Left renal cortex interstitium (tissue), 4 donors: ENCODE measurements at regions not wholly inside any gene's neighbourhood (a gene's known extent, or its start where the extent isn't known, plus 50 kb on each side); places are given as distances from the start of the nearest gene placed in this dataset.
"Not testable (repeated sequence)": the region's sequence is repeated elsewhere in the genome, so short reads cannot be mapped to it uniquely, and the experiment has no call there.

Source experiments
- DNase-seq, 4 donors: peaks; one replicate each; pipeline ENCODE4 v3.0.0-alpha.2; 2013; ENCODE audit warnings: low read depth in 4 of 4, low spot score in 2 of 4, missing footprints in 1 of 4

DNA sequence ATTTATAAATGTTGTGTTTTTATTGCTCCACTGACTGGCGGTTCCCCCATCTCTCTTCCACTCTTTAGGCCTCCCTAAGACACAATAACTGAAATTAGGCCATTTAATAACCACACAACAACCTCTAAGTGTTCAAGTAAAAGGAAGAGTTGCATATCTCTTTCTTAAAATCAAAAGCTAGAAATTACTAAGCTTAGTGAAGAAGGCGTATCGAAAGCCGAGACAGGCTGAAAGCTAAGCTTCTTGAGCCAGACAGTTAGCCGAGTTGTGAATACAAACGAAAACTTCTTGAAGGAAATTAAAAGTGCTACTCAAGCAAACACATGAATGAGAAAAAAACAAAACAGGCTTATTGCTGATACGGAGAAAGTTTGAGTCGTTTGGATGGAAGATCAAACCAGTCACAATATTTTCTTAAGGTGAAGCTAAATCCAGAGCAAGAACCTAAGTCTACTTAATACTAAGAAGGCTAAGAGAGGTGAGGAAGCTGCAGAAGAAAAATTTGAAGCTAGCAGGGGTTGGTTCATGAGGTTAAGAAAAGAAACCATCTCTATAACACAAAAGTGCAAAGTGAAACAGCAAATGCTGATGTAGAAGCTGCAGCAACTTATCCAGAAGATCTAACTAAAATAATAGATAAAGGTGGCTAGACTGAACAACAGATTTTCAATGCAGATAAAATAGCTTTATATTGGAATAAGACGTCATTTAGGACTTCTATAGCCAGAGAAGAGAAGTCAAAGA lies 194.0 kb upstream of the TTC29 start:
- DNase-seq, result no peak

DNA sequence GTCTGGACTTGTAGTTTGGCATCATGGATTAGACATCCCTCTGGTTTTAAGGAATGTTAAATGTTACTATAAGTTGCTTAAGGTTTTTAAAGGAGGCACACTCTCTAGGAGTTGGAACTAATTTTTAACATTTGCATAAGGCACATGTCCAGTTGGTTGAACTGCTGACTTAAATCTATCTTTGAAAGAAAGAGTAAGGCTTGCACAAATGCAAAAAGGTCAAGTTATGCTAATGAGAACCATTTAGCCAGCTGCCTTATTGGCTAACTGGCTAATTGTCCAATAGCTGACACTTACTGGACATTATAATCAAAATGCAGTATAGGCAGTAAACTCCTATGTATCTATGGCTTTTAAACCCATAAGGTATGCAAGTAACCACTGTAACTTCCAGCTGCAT lies 206.1 kb upstream of the TTC29 start:
- DNase-seq, result no peak

DNA sequence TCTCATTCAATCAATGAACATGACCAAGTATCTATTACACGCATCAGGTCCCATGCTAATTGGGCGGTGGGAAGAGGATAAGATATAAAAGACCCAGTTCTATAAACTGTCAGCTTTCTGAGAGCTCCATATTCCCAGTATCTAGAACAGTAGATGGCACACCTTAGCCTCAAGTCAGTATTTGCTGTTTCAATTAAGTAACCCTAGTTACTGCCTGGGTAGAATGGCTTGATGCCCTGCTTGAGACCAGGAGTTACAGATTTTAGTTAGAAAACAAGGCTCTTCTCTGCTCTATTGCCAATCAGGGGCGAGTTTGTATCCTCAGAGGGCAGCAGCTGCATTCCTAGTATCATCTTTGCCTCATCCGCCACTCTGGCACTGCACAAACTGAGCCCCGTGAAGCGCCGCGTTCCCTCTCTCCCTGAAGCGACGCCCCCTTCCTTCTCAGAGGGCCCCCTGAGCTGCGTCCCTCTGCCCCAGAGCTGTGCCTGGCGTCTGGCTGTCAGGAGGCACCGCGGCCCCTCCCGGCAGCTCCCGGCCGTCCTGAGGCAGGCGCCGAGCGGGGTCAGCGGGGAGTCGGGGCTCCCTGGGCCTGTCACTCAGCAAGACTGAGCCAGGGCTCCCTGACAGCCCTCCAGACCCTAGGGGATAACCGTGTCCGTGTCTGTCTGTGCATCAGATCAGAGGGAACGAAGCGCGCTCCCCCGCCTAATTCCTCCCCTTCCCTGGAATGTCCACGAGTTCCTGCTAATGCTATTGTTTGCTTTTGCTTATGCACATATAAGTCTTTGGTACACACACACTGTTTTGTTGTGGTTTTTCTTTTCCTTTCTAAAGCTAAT lies 212.4 kb upstream of the TTC29 start:
- DNase-seq, result peak in 1 of 4 donors; percentile 44

DNA sequence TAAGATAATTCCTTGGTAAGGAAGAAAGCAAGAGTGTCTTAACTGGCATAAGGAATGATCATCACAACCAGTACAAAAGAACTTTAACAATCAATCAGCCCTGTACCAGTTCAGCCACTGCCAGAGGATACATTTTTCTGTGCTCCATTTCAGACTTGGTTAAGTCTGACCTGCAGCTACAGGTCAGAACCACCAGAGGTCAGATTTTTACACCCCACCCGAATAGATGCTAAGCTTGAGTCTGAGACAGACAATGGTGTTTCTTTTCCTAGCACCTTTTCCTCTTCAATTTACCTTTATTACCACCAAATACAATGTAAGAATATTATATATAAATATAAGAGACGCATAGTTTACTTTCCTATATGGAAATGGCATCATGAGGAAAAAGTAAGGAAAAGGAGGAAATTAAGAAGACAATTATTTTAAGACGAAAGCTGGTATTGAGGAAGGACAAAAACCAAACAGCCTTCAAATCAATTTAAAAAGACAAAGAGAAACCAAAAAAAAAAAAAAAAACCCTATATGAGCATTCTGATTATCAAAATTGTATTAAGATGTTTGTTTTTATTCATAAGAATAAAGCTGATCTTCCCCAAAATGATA lies 215.3 kb upstream of the TTC29 start:
- DNase-seq, result no peak

DNA sequence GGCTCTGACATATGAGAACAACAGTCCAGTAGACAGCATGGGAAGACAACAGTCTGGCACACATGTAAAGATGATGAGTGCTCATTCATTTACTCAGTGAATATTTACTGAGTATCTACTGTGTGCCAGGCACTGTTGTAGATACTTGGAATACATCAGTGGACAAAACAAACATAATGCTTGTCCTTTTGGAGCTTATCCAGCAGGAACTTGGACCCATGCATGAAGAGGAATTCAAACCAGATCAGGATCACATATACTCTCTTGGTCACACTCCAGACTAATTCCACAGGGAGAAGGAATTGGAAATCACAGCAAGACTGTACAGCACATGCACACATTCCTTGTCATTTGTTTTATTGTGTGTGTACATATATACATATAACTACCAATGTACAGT lies 217.6 kb upstream of the TTC29 start:
- no peak for DNase-seq

DNA sequence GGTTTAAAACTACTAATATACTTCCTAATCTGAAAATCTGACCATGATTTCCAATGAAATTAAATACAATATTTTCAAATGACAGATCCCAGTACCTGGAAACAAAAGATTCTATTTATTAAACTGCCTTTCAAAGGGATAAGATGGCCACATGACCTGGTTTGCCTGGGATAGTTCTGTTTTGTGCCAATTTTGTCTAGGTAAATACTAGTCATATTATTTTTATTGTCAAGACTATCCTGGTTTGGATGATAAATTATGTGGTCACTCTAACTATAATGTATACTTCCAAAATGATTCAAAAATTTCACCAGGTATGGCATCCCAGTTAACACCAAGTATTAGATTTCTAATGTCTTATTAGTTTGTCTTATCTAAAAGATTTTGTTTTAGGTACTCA lies 222.5 kb upstream of the TTC29 start:
- DNase-seq, result not testable (repeated sequence)

DNA sequence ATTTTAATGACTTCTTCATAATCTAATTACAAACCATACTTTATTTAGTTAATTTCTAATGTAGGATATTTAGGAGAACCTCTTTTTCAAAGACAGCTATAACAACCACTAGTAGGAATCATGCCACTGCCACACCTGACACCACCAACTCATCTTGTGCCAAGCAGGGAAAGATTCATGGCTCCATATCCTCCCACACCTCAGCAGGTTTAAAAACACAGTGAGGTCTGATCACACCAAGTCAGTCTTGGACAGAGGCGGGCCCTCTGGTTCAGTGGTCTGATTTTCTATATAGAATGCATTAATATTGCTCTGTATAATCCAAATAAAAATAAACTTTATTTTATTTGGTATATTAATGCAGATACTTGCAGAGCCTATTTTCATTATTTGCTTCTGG lies 227.7 kb upstream of the TTC29 start:
- no peak for DNase-seq

DNA sequence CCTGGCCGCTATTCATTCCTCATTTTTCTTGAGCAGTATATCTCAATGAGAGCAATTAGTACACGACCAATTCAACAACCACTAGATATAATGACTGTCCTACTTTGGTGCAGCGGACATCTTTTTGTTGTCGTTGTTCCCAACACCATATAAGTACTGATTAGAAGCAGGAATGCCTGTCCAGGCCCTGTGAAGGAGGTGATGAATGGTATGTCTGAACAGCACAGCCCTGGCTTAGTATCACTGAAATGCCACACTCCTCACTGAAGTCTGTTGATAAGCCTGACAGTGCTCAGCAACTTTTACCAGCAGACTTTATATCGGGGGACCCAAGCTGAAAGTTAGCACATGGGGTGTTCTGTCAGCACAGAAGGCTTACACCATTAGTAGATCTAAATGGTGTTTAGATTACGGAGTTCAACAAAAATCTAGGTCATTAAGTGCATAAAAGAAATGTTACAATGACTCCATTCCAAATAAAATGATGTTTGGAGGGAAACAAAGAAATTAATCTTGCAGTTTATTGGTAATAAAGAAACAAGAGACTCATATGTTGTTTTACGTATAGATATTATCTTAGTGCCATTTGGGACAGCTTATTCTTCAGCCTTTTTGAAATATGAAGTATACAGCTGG lies 228.3 kb upstream of the TTC29 start:
- DNase-seq, result peak in 1 of 4 donors; percentile 53

DNA sequence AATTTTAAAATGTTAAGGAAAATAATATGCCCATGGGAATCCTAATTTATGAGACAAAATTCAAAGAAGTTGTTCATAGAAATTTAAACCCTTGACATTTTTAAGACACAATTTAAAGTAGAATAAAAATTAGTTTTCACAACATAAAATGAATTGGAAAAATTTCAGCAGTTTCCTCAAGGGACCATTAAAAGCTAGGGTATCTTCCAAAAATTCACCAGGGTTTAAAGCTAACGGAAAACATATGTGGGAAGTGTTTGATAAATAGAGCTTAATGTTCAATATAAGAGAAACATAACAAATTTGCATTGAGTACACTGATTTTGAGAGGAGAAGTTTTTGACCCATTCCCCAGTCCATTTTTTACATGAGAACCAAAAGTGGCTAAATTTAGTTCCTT lies 228.9 kb upstream of the TTC29 start:
- DNase-seq, result peak in 3 of 4 donors; percentile 41 to 58 (median 58)

DNA sequence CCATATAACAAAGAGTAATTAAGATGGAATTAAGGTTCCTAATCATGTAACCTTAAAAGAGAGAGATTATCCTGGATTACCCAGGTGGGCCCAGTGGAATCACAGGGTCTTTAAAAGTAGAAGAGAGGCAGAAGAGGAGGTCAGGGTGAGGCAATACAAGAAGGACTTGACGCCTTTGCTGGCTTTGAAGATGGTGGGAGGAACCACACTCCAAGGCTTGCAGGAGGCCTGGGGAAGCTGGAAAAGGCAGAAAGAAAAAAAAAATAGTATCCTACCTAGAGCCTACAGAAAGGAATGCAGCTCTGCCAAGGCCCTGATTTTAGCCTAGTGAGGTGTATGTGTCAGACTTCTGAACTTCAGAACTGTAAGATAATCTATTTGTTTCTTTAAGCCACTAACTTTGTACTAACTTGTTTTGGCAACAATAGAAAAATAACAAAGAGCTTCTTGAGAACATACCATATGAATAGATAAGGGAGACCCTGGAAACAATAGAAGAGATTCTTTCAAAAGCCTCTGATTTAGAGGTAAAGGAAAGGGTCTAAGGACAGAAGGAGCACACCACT lies 229.9 kb upstream of the TTC29 start:
- DNase-seq, result no peak

DNA sequence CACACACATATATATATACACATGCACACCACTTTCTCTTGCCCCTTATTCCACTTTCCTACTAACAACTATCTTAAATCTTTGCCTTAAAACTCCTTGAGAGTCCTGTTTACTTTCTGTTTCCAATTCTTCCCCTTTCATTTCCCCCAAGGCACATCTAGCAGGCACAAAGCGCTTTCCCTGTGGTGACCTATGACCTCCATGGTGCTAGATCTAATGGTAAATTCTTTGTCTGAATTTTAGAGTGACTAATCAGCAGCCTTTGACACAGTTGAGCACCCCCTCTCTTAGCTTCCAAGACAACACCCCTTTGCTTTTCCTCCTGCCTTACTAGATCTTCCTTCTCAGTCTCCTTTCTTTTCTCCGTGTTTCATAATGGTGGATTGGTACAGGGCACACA lies 236.4 kb upstream of the TTC29 start:
- no peak for DNase-seq

DNA sequence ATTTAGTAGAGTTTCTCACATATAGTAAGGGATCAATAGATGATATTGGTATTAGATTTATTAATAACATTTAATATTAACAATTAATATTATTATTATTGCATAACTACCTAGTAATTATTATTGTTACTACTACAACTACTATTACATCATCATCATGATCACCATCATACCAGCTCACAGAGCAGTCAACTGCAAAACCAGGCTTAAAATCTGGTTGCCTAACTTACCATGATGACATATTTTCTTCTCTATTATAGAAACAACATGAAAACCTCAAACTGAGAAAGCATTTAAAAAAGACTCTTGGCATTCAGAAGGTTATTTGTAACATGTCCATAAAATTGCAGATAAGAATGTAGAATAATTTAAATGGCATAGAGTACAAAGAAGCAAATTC lies 247.0 kb upstream of the TTC29 start:
- DNase-seq, result no peak

DNA sequence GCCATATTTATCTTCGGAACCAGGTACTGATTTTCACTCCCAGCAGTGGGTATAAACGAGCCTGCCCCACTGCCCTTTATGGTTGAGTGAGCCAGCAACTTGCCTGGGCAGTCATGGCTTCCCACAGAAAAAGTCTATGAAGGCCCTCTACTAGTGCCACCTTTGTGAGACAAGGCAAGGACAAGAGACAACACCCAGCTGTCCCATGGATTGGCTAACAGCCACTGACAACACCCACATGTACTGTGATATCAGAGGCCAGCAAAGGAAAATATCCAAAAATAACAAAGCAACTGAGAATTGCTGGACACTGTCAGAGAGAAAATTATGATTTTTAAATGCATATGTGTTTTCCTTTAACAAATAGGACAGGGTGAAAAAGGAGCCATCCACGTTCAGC lies 248.4 kb upstream of the TTC29 start:
- no peak for DNase-seq

DNA sequence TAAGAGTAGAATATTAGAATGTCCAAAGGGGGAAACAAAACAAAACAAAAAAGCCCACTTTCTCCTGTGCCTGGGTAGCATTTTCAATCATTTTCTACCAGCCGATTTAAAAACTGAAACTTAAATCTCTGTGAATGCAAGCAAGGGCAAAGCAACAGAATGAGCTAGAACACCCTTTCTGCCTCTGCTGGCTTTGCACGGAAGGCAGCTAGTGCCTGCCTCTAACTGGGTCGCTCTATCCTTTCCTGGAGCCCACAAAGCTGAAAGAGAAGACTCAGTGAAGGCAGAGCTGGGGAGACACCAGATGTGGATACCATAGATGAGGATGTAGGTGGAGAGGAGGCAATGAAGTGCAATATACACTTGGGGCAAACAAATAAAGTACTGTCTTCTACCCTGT lies 248.9 kb upstream of the TTC29 start:
- no peak for DNase-seq

DNA sequence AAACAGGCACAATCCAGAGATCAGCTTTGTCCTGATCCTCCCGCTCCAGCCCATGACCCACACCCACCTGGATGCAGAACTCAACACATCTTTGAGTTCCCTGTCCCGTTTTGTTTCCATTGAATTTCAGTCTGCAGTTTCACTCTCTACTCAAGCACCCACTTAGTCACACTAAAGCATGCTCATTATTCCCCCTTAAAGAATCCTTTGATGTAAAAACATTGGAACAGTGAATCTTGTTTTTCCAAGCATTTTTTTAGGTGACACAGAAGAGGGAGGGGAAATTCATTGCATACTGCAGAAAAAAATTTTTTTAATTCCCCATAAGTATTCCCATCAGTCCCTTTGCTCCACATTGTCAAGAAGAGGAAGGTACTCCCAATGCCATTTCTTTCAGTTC lies 249.7 kb upstream of the TTC29 start:
- no peak for DNase-seq

DNA sequence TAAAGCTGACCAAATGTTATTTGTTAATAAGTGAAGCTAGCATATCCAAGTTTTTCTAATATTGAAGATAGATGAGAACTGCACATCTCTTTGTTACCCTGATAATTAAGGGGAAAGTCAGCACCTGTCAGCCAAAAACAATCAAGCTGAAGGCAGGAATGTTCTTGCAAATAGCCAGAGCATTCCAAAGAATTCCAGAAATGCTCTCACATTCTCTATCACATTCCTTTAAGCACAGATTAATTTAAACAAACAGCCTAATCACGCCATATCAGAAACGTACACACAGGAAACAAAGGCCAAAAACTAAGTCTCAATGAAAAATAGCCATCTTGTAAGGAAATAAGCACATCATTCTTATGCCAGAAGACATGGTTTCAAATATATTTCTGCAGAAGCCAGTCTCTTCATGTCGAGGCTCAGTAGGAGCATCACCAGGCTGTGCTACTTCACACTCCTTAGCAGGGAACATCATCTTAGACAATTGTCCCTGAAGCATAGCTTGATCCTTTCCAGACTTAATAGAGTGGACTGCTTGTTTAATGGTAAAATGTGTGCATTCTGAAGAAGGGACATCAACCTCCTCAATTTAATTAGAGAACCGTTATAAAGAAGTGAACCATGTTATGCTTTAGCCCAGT lies 252.9 kb upstream of the TTC29 start:
- DNase-seq, result no peak

DNA sequence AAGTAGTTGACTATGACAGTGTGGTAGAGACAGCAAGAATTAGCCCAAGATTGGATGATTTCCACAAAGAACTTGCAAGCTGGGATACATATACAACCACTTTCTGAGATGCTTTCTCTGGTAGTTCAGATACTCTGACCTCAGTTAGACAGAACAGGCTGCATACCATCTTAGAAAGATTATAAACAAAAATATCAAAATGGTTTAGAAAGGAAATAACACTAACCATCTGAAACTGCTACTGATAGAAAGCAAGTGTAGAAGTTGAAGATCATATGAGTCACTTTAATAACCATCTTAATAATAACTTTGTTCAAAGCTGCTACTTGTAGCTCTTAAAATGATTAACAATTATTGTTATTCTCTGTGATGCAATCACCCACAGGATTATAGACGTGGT lies 255.4 kb upstream of the TTC29 start:
- DNase-seq, result no peak

DNA sequence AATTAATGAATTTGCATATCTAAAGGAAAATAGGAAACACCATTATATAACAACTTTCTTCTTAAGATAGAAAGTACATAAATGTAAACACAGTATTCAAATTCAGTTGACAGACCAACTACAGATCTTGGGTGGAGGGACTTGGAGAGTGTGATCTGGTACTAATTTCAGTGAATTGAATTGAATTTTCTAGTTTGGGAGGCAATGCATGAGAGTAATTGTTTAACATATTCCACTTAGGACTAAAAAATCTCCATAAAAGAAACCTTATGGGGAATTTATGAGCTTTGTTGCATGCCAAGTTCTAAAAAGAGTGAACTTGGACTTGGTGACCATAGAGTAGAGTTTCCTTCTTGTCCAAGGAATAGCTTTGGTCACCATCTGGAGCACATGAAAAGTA lies 261.1 kb upstream of the TTC29 start:
- no peak for DNase-seq

DNA sequence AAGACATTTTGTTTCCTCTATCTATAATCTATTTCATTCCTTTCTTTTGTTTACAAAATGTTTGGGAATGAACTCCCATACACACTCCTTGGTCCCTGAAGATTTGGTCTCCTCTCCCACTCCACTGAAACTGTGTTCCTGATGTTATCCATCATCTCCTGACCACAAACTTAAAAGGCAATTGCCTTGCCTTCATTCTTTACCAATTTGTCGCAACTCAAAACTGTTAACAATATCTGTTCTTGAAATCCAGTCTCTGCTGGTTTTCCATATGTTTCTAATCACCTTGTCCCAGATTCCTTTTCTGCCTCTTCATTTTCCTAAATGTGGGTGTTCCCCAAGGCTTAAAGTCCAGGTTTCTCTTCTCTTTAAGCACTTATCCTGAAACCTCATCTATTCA lies 262.2 kb upstream of the TTC29 start:
- DNase-seq, result no peak

DNA sequence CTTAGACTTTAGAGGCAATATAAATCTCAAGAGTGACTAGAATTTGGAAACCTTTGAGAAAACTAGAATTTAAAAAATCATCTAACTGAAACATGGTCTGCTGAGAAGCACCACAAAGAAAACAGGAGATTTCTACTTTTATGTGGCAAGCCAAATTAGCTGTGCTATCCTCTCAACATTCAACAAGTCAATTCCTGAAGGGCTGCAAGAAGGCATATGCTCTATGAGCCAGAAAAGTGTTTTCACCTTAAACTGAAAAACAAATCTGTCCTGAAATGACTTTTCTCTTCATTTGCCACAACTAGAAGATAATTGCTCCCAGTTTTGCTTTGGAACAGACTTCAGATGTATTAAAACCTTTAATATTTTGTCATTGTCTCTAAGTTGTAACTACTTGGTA lies 263.2 kb upstream of the EDNRA start:
- DNase-seq, result no peak

DNA sequence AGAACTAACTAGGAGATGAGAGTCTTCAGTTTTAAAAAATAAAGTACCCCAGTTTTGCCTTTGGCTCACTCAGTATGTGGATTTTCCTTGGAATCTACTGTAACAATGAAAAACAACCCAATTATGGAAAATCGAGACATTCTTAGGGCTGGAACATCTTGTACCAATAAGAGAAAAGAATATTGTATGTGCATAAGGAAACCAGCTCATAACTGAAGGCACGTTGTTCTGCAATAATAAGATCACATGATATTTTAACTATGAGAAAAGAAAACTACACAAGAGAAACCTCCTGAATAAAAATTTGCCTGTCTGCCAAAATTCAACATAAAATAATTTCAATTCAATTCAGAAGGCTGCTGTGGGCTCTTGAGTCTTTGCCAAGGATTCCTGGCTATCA lies 261.8 kb upstream of the EDNRA start:
- no peak for DNase-seq
